Adipocyte (in vitro differentiated cells): ENCODE measurements at regions not wholly inside any gene's neighbourhood (a gene's known extent, or its start where the extent isn't known, plus 50 kb on each side); places are given as distances from the start of the nearest gene placed in this dataset.

Experiments
- DNase-seq: peaks from one replicate; pipeline ENCODE4 v3.0.0-alpha.2; 2015; ENCODE audit warnings: low read depth
- H3K27me3 ChIP-seq: replicated peaks from 2 replicates; pipeline ENCODE4 v1.7.0; 2013; ENCODE audit warnings: mild to moderate bottlenecking, low read length, moderate library complexity; ENCODE audit not compliant: control insufficient read depth, insufficient read depth
- H3K36me3 ChIP-seq: 2 replicates; pipeline ENCODE4 v1.7.0; 2013; ENCODE audit warnings: low read length, mild to moderate bottlenecking, moderate library complexity; ENCODE audit not compliant: control insufficient read depth, insufficient read depth, severe bottlenecking
- H3K4me1 ChIP-seq: 2 replicates; pipeline ENCODE4 v1.7.0; 2013; ENCODE audit warnings: mild to moderate bottlenecking, low read length, moderate library complexity; ENCODE audit not compliant: control insufficient read depth, insufficient read depth
- H3K4me3 ChIP-seq: 2 replicates; pipeline ENCODE4 v1.7.0; 2013; ENCODE audit warnings: mild to moderate bottlenecking, low read length, moderate library complexity
- H3K9ac ChIP-seq: 2 replicates; pipeline ENCODE4 v1.7.0; 2013; ENCODE audit warnings: mild to moderate bottlenecking, low read length, moderate library complexity
- H3K9me3 ChIP-seq: 2 replicates; pipeline ENCODE4 v1.7.0; 2013; ENCODE audit warnings: mild to moderate bottlenecking, low read length, moderate library complexity; ENCODE audit not compliant: control insufficient read depth

- Histone ChIP-seq H3K4me3 (no peak overlapping the region), H3K27me3 (no peaks in the 10 kb centered on the region), H3K4me1 (no peaks in the 10 kb centered on the region), H3K9me3 (no peaks in the 10 kb centered on the region), H3K9ac (no peak overlapping the region), H3K36me3 (no peaks in the 10 kb centered on the region)
- no peak for DNase-seq
Measured at GRCh38 chr2:143819764-143820163, 690.5 kb downstream of the ARHGAP15 start.

- Histone ChIP-seq H3K27me3 (no peaks in the 10 kb centered on the region), H3K9me3 (no peaks in the 10 kb centered on the region), H3K4me3 (no peak overlapping the region), H3K9ac (no peak overlapping the region), H3K36me3 (no peaks in the 10 kb centered on the region), H3K4me1 (no peaks in the 10 kb centered on the region)
- DNase-seq = no peak
Measured at GRCh38 chr2:143819190-143819735, 690.0 kb downstream of the ARHGAP15 start.
